KOPT-K1 (cell line): ENCODE measurements at regions not wholly inside any gene's neighbourhood (a gene's known extent, or its start where the extent isn't known, plus 50 kb on each side); places are given as distances from the start of the nearest gene placed in this dataset.

Experiments used
- H3K27ac ChIP-seq: fragments of 200-600 bp; sonication (generic); 2 replicates; pipeline ENCODE4 v1.5.1; 2016; ENCODE audit warnings: antibody characterized with exemption, mild to moderate bottlenecking, low read depth, low read length; ENCODE audit not compliant: poor library complexity, severe bottlenecking
- H3K36me3 ChIP-seq: fragments of 200-600 bp; sonication (generic); 2 replicates; pipeline ENCODE4 v1.5.1; 2017; ENCODE audit warnings: antibody characterized with exemption, mild to moderate bottlenecking, low read length, moderate library complexity; ENCODE audit not compliant: insufficient read depth
- H3K9me3 ChIP-seq: fragments of 200-600 bp; sonication (generic); 2 replicates; pipeline ENCODE4 v1.5.1; 2017; ENCODE audit warnings: antibody characterized with exemption, low read length, mild to moderate bottlenecking; ENCODE audit not compliant: insufficient read depth, poor library complexity, severe bottlenecking

DNA sequence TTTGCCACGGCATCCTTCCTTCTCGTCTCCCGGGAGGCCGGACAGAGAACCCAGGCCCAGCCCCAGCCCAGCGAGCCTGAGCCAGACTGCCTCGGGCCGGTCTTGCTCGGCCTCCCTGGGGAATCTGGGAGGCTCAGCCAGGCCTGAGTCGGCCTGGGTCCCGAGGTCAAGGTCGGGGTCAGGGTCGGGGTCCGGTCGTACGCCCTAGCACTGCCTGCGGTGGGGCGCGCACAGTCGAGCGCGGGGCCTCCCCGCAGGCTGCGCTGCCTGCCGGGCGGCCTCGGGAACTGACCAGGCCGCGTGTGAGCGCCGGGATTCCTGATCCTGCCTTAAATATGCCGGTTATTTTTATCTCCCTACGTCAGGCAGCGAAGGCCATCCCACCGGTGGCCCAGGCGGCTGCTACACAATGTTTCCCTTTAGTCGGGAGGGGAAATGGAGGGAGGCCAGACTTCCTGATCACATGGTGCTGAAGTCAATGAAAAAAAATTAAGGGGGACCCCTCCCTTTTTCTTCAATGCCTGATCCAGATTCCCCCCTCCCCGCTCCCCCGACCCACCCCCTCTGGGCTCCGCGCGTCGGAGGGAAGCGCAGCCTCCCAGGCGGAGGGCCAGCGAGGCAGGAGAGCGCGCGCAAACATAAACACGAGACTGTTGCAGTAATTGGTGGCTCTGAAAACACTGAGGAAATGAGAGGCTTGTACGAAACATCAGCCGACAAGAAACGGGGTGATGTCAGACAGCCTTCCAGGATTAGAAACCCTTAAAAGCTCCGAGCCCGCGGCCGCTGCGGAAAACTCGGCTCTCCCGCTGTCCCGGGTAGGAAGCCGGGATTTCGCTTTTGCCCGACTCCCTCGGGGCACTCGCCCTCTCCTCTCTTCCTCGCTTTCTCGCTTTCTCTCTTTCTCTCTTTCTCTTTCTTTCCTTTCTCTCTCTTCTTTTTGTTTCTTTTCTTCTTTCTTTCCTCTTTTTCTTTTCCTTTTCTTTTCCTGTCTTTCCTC, 148.2 kb upstream of the KLF4 start:
- Histone ChIP-seq H3K27ac (no peak overlapping the region), H3K36me3 (no peaks in the 10 kb centered on the region), H3K9me3 (no peaks in the 10 kb centered on the region)

DNA sequence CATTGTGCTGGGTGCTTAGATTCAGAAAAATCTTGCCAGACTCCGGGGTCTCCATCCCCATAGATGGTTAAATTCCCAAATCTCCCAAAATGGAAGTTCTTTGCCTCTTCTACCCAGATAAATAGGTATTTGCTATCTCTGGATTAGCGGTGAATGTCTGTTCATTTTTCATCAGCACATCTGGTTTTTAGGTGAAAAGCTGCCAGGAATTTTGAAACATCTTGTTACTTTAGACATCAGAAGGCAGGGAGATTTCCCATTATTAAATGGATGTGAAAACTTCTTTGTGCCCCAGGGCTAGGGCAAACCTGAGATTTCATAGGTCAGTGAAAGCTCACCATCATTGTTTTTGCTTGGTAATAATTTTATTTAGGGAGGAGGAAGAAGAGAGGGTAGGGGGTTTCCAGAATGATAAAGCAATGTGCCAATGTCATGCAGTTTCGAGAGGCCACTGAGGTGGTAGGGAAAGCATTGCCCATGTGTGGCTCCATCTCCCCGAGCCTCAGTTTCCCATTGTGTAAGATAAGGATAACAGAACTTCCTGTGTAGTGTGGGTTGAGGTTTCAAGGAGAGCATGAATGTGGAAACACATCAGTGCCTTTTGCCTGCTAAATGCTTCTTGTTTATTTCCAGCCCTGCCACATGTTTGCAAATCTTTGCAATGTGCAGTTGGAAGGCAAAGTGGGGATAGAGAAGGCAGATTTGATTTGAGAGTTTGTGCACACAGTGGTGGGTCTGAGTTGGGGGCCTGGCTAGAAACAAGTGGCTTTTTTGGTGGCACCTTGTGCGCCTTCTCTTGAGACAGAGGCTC, 147.2 kb upstream of the KLF4 start:
- Histone ChIP-seq H3K27ac (no peak overlapping the region), H3K36me3 (no peaks in the 10 kb centered on the region)

DNA sequence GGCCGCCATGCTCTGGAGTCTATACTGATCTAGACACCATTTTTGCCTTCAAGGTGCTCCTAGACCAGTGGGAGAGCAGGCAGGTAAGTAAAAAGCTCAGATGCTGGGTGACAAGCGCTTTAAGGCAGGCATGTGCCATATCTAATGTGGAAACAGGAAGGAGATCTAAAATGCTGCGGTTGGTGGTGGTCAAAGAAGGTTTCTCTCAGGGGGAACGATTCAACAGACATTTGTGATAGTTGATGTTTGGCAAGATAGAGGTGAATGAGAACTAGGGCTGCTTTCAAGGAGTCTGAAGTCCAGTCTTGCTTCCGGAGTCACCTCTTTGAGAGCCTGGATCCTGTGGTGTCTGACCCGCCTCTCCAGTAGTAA, 146.2 kb upstream of the KLF4 start:
- no peak overlapping the region for H3K27ac ChIP-seq
- no peaks in the 10 kb centered on the region for H3K36me3 ChIP-seq
- H3K9me3 ChIP-seq: no peaks in the 10 kb centered on the region

More for the DNA sequence above, 147.2 kb upstream of the KLF4 start:
- H3K9me3 ChIP-seq: no peaks in the 10 kb centered on the region

DNA sequence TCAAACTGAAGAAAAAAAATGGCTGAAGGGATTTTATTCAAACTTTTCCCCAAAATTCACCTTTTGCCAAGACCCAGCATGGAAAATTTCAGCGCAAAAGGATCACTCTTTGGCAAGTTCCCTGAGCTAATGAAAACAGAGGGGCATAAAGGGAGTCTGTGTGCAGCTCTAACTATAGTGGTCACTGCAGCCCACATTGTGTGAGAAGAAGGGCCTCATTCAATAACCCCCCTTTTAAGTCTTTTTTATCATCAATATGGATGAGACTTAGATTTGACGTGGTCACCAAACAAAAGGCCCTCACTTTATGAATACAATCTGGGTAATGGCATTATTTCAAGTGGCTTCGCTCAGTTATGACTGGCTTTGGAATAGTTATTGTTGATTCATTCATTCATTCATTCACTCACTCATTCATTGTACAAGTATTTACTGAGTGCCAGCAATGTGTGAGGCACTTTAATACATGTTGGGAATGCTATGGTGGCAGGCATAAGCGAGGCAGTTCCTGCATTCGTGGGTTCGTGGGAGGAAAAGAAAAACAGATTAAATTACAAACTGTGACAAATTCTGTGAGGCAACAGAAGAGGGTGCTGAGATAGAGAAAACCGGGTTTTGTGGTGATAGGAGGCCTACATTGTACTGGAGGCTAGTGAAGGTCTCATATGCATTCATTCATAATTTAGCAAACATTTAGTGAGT, 145.7 kb upstream of the KLF4 start:
- H3K36me3 ChIP-seq: no peaks in the 10 kb centered on the region
- H3K27ac ChIP-seq: no peak overlapping the region
- no peaks in the 10 kb centered on the region for H3K9me3 ChIP-seq

DNA sequence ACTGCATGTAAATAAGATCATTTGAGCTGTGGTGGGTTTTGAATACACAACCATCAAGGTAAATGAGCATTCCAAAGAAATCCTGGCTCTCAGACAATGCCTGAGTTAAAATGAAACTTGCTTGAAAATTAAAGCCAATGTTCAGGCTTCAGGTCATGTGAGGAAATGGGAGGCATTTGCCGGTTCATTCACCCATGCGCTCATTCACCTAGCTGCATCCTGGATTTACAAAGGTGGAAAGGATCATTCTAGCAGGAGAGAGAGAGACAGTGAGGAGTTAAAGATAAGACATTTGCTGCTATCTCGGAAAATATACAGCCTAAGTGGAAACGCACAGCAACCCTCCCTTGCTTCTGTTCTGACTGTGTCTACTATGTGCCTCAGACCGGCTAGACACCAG, 143.8 kb upstream of the KLF4 start:
- Histone ChIP-seq H3K36me3 (no peaks in the 10 kb centered on the region), H3K9me3 (no peaks in the 10 kb centered on the region), H3K27ac (no peak overlapping the region)

DNA sequence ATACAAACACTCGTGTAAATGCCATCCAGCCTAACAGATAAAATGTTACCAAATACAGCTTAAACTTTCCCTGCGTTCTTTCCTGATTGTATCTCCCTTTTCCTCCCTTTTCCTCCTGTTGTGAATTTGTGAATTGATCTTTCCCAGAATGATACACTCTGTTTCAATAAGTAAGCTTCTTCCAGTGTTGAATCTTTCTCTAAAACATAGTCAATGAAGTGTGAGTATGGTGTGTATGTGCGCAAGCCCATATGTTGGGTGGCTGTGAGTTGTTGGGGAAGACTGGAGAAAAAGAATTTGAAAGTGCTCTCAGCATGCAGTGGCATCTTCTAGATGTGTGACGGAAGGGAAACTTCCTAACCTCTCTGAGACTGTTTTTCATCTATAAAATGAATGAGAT, 143.1 kb upstream of the KLF4 start:
- H3K9me3 ChIP-seq: no peaks in the 10 kb centered on the region
- no peak overlapping the region for H3K27ac ChIP-seq
- H3K36me3 ChIP-seq: no peaks in the 10 kb centered on the region

DNA sequence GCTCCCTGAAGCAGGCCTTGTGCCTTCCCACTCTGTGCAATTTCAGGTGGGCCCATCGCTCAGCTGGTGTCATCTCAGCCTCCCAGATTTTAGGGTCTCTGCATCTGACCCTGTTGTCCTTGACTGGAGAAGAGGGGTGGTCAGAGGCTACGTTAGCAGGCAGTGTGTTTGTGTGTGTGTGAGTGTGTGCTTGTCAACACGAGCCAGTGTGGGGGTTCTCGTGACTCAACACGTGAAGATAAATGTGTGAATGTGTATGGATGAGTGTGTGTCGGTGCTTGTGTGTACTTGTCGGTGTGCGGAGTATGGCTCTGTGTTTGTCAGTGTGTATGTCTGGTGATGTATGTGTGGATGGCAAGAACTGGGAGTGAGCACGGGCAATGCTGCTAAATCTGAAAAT, 142.6 kb upstream of the KLF4 start:
- no peak overlapping the region for H3K27ac ChIP-seq
- no peaks in the 10 kb centered on the region for H3K36me3 ChIP-seq
- no peaks in the 10 kb centered on the region for H3K9me3 ChIP-seq

DNA sequence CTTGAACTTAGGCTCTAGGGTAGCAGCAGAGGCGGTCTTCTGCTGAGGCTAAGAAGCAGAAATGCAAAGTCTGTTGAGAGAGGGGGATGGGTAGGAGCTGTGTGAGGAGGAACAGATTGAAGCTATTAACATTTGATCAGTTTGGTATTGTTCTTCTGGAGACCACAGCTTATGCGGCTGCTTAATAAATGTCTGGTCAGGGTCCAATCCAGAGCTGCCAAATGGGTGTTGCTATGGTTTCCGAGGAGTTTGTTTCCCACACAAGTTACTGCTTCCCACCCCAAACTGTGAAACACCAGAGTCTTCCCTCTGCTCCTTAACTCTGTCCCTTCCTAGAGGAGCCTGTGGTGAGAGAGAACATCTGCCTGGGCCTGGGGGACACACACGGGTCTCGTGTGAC, 142.2 kb upstream of the KLF4 start:
- H3K9me3 ChIP-seq: no peaks in the 10 kb centered on the region
- H3K36me3 ChIP-seq: no peaks in the 10 kb centered on the region
- H3K27ac ChIP-seq: no peak overlapping the region

DNA sequence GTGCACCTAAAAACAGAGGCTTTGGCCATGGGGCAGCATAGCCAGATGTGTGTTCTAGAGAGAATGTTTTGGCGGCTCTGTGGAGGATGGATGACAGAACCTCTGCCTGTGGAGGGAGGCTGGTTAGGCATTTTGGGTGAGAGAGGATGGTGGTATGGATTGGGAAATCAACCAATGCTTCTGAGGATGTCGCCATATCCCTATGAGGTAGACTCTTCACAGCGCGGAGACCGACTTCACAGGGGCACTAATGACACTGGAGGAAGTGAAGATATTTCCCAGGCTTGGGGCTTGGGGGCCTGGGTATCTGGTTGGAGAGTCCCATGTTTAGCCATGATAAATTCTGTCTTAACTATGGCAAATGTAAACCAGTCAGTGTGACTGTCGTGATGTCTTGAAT, 140.6 kb upstream of the KLF4 start:
- H3K27ac ChIP-seq: no peak overlapping the region
- H3K9me3 ChIP-seq: no peaks in the 10 kb centered on the region
- no peaks in the 10 kb centered on the region for H3K36me3 ChIP-seq

DNA sequence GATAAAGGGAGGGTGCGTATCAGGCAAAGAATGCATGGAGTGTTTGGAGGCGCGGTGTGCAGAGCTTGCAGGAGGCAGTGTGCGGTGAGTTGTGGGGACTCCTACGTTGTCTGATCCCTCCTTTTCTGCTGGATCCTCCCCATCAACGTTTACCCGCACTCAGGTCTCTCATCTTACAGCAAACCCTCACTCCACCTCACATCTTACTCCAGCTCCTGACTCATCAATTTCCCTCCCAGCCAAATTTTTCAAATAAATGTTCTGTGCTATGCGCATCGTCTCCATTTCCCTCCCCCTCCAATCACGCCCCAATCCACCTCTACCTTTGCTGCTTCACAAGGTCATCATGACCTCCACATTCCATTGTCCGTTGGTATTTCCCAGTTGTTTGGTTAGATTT, 138.9 kb upstream of the KLF4 start:
- no peaks in the 10 kb centered on the region for H3K9me3 ChIP-seq
- no peak overlapping the region for H3K27ac ChIP-seq
- H3K36me3 ChIP-seq: no peaks in the 10 kb centered on the region

DNA sequence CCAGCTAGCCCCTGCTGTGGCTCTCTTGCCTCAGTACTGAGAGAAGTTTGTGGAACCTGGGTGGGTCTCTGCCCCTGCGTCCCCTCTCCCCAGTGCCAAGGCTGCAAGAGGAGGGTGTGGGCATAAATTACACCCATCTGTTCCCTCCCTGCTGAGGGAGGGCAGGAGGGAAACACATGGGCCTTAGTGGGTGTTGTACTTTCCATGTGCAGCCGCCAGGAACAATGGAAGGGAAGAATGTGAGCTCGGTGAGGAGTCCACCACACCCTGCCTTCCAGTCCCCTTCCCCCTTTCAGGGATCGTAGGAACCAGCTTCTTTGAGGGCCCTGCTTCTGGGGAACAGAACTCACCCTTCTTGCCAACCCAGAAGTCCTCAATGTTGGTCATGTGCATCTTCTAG, 138.2 kb upstream of the KLF4 start:
- Histone ChIP-seq H3K36me3 (no peaks in the 10 kb centered on the region), H3K27ac (no peak overlapping the region), H3K9me3 (no peaks in the 10 kb centered on the region)

DNA sequence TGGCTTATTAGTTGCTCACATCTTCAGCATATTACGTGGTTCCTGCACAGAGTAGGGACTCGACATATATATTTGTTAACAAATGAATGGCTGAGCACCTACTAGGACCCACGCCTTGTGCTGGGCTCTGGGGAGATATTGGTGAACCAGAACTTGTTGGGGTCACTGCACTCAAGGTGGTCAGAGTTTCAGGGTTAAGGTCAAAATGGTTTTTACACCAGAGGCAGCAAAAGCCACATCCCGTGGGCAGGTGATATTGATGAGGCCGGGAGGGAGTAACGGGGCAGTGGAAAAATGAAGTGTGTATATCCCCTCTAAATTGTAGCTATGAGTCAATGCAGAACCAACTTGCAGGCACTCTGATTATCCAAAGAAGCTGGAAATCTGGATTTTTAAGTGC, 136.5 kb upstream of the KLF4 start:
- Histone ChIP-seq H3K27ac (no peak overlapping the region), H3K36me3 (no peaks in the 10 kb centered on the region)

DNA sequence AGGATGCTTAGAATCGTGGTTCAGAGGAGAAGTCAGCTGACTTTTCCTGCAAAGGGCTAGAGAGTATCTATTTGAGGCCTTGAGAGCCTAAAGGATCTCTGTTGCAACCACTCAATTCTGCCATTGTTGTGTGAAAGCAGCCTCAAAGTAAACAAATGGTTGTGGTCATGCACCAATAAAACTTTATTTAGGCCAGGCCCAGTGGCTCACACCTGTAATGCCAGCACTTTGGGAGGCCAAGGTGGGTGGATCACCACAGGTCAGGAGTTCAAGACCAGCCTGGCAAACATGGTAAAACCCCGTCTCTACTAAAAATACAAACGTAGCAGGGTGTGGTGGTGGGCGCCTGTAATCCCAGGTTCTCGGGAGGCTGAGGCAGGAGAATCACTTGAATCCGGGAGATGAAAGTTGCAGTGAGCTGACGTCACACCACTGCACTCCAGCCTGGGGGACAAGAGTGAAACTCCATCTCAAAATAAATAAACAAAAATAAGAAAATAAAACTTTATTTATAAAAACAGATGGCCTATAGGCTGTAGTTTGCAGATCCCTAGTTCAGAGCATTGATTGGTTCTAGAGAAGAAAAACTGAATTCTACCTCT, 135.9 kb upstream of the KLF4 start:
- Histone ChIP-seq H3K27ac (no peak overlapping the region), H3K36me3 (no peaks in the 10 kb centered on the region), H3K9me3 (no peaks in the 10 kb centered on the region)

More for the DNA sequence above, 136.5 kb upstream of the KLF4 start:
- no peaks in the 10 kb centered on the region for H3K9me3 ChIP-seq

DNA sequence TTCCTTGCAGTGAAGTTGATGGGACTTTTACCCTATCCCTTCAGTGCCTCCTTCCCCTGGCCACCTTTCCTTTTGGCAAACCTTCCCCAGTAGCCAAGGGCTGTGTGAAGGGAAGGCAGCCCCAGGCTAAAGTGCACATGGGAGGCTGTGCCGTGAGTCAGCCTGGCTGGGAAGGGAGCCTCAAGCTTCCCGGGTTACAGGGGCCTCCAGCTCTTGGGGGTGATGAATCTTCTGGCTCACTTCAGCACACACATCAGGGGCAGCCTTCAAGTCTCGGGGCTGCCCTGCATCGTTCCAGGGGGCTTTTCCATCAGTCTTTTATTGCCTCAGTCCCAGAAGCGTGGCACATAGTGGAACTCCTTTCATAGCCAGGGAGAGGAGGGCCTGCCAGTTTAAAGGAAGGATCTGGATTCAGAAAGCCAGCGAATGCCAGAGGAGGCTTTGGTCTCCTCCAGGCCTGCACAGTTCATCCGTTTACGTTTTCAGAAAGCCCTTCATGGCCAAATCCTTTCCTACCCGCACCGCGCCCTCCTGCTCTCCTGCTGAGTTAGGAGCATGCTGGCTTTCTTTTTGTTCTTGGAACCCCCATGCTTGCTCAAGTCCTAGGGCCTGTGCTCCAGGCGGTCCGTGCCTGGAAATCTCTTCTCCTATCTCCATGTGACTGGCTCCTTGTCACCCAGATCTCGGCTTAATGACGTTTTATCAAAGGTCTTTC, 134.8 kb upstream of the KLF4 start:
- Histone ChIP-seq H3K36me3 (no peaks in the 10 kb centered on the region), H3K9me3 (no peaks in the 10 kb centered on the region), H3K27ac (no peak overlapping the region)
